K562 (cell line): ENCODE measurements at regions not wholly inside any gene's neighbourhood (a gene's known extent, or its start where the extent isn't known, plus 50 kb on each side); places are given as distances from the start of the nearest gene placed in this dataset.

ENCODE experiments used
- ATAC-seq: fragments of 200-7000 bp; cut with Tn5 transposase; 3 replicates; pipeline ENCODE4 v1.9.1; 2020; ENCODE audit warnings: moderate library complexity
- BruUV-seq: library from RNA; stranded (reverse); fragments of 400-500 nt; replicated peaks from 2 replicates; lab custom pipeline; 2021; lab: Mats Ljungman, UMichigan
- CTCF ChIA-PET: fragments of 300-600 bp; formaldehyde crosslinking; extraction: SDS; loops from one replicate; lab custom pipeline; 2021; ENCODE audit warnings: low intra/inter-chr PET ratio; lab: Yijun Ruan, JAX
- POLR2A ChIA-PET: fragments of 300-600, 350-650 bp; sonication (Branson Sonifier 250); formaldehyde crosslinking; extraction: SDS; loops from one replicate; lab custom pipeline; 2021; ENCODE audit warnings: antibody characterized with exemption, inconsistent platforms; lab: Yijun Ruan, JAX
- DNase-seq, 4 experiments: peaks; one replicate each; pipeline versions ENCODE4 v3.0.0 to v3.0.0-alpha.2; 2011 to 2018; ENCODE audit warnings: low spot score in 3 of 4, mixed read lengths in 3 of 4; ENCODE audit errors: extremely low read depth in 1 of 4
- FAIRE-seq: peaks from 2 replicates; lab custom pipeline; 2011; peaks lifted over from hg19 to GRCh38; lab: Jason Lieb, UNC
- H2AFZ ChIP-seq: 2 replicates; pipeline ENCODE4 v1.6.0; 2011; ENCODE audit warnings: low read depth, low read length, control low read depth, inconsistent platforms
- H3K27ac ChIP-seq: fragments of 200-600 bp; 3 replicates; pipeline ENCODE4 v1.8.0; 2011; ENCODE audit warnings: low read depth, mild to moderate bottlenecking, control low read depth, inconsistent platforms, low read length, moderate library complexity, mixed read lengths; ENCODE audit errors: extremely low read depth
- H3K27me3 ChIP-seq, 2 experiments: fragments of 300-600 bp in 1 of 2; 2 replicates in 1 of 2; 3 replicates in 1 of 2; pipeline versions ENCODE4 v1.6.0 to v1.8.0; 2011; ENCODE audit warnings: inconsistent platforms in 2 of 2, low read length in 2 of 2, mild to moderate bottlenecking in 1 of 2, mixed read lengths in 1 of 2, moderate library complexity in 1 of 2; ENCODE audit not compliant: control insufficient read depth in 2 of 2, insufficient read depth in 2 of 2
- H3K36me3 ChIP-seq: fragments of 300-600 bp; 3 replicates; pipeline ENCODE4 v1.8.0; 2011; ENCODE audit warnings: mild to moderate bottlenecking, low read length, inconsistent platforms; ENCODE audit not compliant: control insufficient read depth, insufficient read depth
- H3K4me1 ChIP-seq, 2 experiments: fragments of 200-600 bp in 1 of 2; replicated peaks in 1 of 2; 2 replicates in 1 of 2; 3 replicates in 1 of 2; pipeline versions ENCODE4 v1.5.1 to v1.8.0; 2011; ENCODE audit warnings: inconsistent platforms in 2 of 2, low read length in 2 of 2, mild to moderate bottlenecking in 1 of 2, mixed read lengths in 1 of 2, moderate library complexity in 1 of 2; ENCODE audit not compliant: control insufficient read depth in 2 of 2, insufficient read depth in 2 of 2
- H3K4me2 ChIP-seq: 2 replicates; pipeline ENCODE4 v1.6.1; 2011; ENCODE audit warnings: low read length, control low read depth, inconsistent platforms, mixed read lengths; ENCODE audit not compliant: insufficient read depth
- H3K4me3 ChIP-seq: fragments of 200-600 bp; sonication (generic), shearing (Covaris generic); 2 replicates; pipeline ENCODE4 v1.5.1; 2016; ENCODE audit warnings: control low read depth, inconsistent platforms
- H3K79me2 ChIP-seq: fragments of 200-600 bp; 3 replicates; pipeline ENCODE4 v1.8.0; 2011; ENCODE audit warnings: low read length, inconsistent platforms; ENCODE audit not compliant: control insufficient read depth, insufficient read depth
- H3K9ac ChIP-seq, 2 experiments: 2 replicates each; pipeline versions ENCODE4 v1.6.0 to v1.6.1; 2011; ENCODE audit warnings: low read depth in 2 of 2, low read length in 2 of 2, control low read depth in 1 of 2, inconsistent platforms in 1 of 2, mild to moderate bottlenecking in 1 of 2, mixed read lengths in 1 of 2; ENCODE audit not compliant: insufficient read depth in 1 of 2
- H3K9me1 ChIP-seq: one replicate; pipeline ENCODE4 v1.6.0; 2011; ENCODE audit warnings: inconsistent platforms, mild to moderate bottlenecking, low read length, moderate library complexity; ENCODE audit not compliant: control insufficient read depth, insufficient read depth
- H3K9me3 ChIP-seq: replicated peaks from 2 replicates; pipeline ENCODE4 v1.5.1; 2011; ENCODE audit warnings: low read depth, low read length, inconsistent platforms; ENCODE audit not compliant: control insufficient read depth, insufficient read depth
- H4K20me1 ChIP-seq: replicated peaks from 2 replicates; pipeline ENCODE4 v1.6.1; 2011; ENCODE audit warnings: low read length, inconsistent platforms, mixed read lengths; ENCODE audit not compliant: control insufficient read depth, insufficient read depth
- BRF1 ChIP-seq: IDR thresholded peaks from 3 replicates; pipeline ENCODE4 v1.6.1; 2011; ENCODE audit warnings: borderline replicate concordance, mild to moderate bottlenecking; ENCODE audit not compliant: insufficient read length; ENCODE audit errors: extremely low read depth
- C11orf30 ChIP-seq: fragments of 450-650 bp; IDR thresholded peaks from 2 replicates; pipeline ENCODE4 v1.6.1; 2016; ENCODE audit warnings: low read depth, mild to moderate bottlenecking
- ETS2 ChIP-seq: IDR thresholded peaks from 2 replicates; pipeline ENCODE4 v1.6.1; 2016; ENCODE audit warnings: borderline replicate concordance, missing genetic modification characterization, mild to moderate bottlenecking, moderate library complexity, missing compliant biosample characterization; ENCODE audit not compliant: poor library complexity, severe bottlenecking
- FOXM1 ChIP-seq, 2 experiments: fragments of 450-650 bp in 1 of 2; sonication (generic) in 1 of 2; formaldehyde crosslinking in 1 of 2; IDR thresholded peaks; 2 replicates each; pipeline versions ENCODE4 v1.6.1 to v1.9.0; 2017 to 2022; ENCODE audit warnings: low read depth in 2 of 2, mild to moderate bottlenecking in 2 of 2, missing genetic modification reagents in 1 of 2, moderate library complexity in 1 of 2
- HNRNPK ChIP-seq: fragments of 200-400 bp; formaldehyde crosslinking; IDR thresholded peaks from one replicate; pipeline ENCODE4 v1.6.1; 2018; ENCODE audit warnings: mild to moderate bottlenecking, low read depth, low read length; ENCODE audit not compliant: poor library complexity, severe bottlenecking
- ZNF398 ChIP-seq: fragments of 250-450 bp; sonication (Bioruptor Pico); IDR thresholded peaks from 2 replicates; pipeline ENCODE4 v1.8.0; 2021; ENCODE audit warnings: moderate library complexity, mild to moderate bottlenecking, inconsistent platforms
- ZNF609 ChIP-seq: sonication (generic); formaldehyde crosslinking; IDR thresholded peaks from 2 replicates; pipeline ENCODE4 v1.8.1; 2023; ENCODE audit warnings: missing genetic modification reagents, mild to moderate bottlenecking, borderline replicate concordance
- WGBS: fragments of 100-300 bp; shearing (Covaris generic); methylation state at CpG from one replicate; pipeline ENCODE4 v1.1.6; 2016; ENCODE audit warnings: low coverage, mixed read lengths; ENCODE audit not compliant: insufficient coverage; ENCODE audit errors: missing lambda C conversion rate; 5-methylcytosine and 5-hydroxymethylcytosine counted together
- in situ Hi-C: fragments of 300-500 bp; cut with MboI; formaldehyde crosslinking; loops from 4 replicates; pipeline ENCODE4 v1.15.0; 2018; ENCODE audit warnings: inconsistent platforms, mixed read lengths
- intact Hi-C: fragments of 100-400 bp; cut with micrococcal nuclease; formaldehyde crosslinking; loops from 2 replicates; pipeline ENCODE4 v1.14.2; 2022
- TF ChIP-seq, protein P1 (sequence below), 2 experiments: fragments of 450-650 bp in 1 of 2; IDR thresholded peaks; 2 replicates each; pipeline ENCODE4 v1.6.1; 2011 to 2017; ENCODE audit warnings: low read depth in 2 of 2, antibody characterized with exemption in 1 of 2, borderline replicate concordance in 1 of 2, low read length in 1 of 2, mild to moderate bottlenecking in 1 of 2, mixed read lengths in 1 of 2; ENCODE audit not compliant: control insufficient read depth in 1 of 2
- TF ChIP-seq, protein P2 (sequence below): fragments of 250-450 bp; sonication (Bioruptor Pico); IDR thresholded peaks from 2 replicates; pipeline ENCODE4 v1.8.0; 2022; ENCODE audit warnings: inconsistent platforms, mild to moderate bottlenecking, moderate library complexity, borderline replicate concordance

- H3K9ac ChIP-seq: no peak overlapping the region
- ATAC-seq: no peak
- TF ChIP-seq, protein P1, sequence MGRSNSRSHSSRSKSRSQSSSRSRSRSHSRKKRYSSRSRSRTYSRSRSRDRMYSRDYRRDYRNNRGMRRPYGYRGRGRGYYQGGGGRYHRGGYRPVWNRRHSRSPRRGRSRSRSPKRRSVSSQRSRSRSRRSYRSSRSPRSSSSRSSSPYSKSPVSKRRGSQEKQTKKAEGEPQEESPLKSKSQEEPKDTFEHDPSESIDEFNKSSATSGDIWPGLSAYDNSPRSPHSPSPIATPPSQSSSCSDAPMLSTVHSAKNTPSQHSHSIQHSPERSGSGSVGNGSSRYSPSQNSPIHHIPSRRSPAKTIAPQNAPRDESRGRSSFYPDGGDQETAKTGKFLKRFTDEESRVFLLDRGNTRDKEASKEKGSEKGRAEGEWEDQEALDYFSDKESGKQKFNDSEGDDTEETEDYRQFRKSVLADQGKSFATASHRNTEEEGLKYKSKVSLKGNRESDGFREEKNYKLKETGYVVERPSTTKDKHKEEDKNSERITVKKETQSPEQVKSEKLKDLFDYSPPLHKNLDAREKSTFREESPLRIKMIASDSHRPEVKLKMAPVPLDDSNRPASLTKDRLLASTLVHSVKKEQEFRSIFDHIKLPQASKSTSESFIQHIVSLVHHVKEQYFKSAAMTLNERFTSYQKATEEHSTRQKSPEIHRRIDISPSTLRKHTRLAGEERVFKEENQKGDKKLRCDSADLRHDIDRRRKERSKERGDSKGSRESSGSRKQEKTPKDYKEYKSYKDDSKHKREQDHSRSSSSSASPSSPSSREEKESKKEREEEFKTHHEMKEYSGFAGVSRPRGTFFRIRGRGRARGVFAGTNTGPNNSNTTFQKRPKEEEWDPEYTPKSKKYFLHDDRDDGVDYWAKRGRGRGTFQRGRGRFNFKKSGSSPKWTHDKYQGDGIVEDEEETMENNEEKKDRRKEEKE (IDR thresholded peaks at IDR 0.05; ENCODE audit: borderline replicate concordance in 1 of 2, control insufficient read depth in 1 of 2, low read depth in 2 of 2, low read length in 1 of 2): no peak
- TF ChIP-seq ZNF609 (CRISPR knock-in tag): no peak
- no peak for TF ChIP-seq BRF1
- TF ChIP-seq FOXM1 (IDR thresholded peaks at IDR 0.05; ENCODE audit: low read depth): no peak
- no peak for TF ChIP-seq FOXM1 (CRISPR knock-in tag; IDR thresholded peaks at IDR 0.05; ENCODE audit: low read depth)
- no peak for TF ChIP-seq ZNF398 (CRISPR knock-in tag)
- TF ChIP-seq C11orf30: no peak
- TF ChIP-seq, protein P2, sequence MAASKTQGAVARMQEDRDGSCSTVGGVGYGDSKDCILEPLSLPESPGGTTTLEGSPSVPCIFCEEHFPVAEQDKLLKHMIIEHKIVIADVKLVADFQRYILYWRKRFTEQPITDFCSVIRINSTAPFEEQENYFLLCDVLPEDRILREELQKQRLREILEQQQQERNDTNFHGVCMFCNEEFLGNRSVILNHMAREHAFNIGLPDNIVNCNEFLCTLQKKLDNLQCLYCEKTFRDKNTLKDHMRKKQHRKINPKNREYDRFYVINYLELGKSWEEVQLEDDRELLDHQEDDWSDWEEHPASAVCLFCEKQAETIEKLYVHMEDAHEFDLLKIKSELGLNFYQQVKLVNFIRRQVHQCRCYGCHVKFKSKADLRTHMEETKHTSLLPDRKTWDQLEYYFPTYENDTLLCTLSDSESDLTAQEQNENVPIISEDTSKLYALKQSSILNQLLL (CRISPR knock-in tag): no peak
- no peak for TF ChIP-seq HNRNPK
- no peak for TF ChIP-seq ETS2 (tag)
Measured at GRCh38 chr17:59504821-59505220, 60.6 kb upstream of the DHX40 start.

More at GRCh38 chr17:59504821-59505220, 60.6 kb upstream of the DHX40 start:
- Histone ChIP-seq H2AFZ (no peak overlapping the region), H3K36me3 (no peaks in the 10 kb centered on the region), H4K20me1 (no peaks in the 10 kb centered on the region), H3K4me3 (no peak overlapping the region), H3K4me1 (no peaks in the 10 kb centered on the region), H3K9me3 (no peaks in the 10 kb centered on the region), H3K9me1 (no peaks in the 10 kb centered on the region), H3K27ac (no peak overlapping the region), H3K4me2 (no peak overlapping the region), H3K27me3 (peaks cover 2 to 4% of the 10 kb centered on the region in 2 experiments; a peak in 4 of 5 replicates), H3K79me2 (no peaks in the 10 kb centered on the region)
- FAIRE-seq (no peak), DNase-seq (no peak)
- CTCF ChIA-PET: no interaction called here
- intact Hi-C loops: no loop called here
- in situ Hi-C loops: no loop called here
- POLR2A ChIA-PET: no interaction called here
- WGBS: 12% methylated on average over 4 of the region's 4 CpGs
- BruUV-seq: no TSS peak
